Fibroblast of villous mesenchyme (primary cell): ENCODE measurements at regions not wholly inside any gene's neighbourhood (a gene's known extent, or its start where the extent isn't known, plus 50 kb on each side); places are given as distances from the start of the nearest gene placed in this dataset.

Experiments used
- DNase-seq: peaks from one replicate; pipeline ENCODE4 v3.0.0-alpha.2; 2010; ENCODE audit warnings: low read depth
- H3K4me3 ChIP-seq: 2 replicates; pipeline ENCODE4 v1.5.1; 2011; ENCODE audit warnings: low read depth, mild to moderate bottlenecking, low read length
- CTCF ChIP-seq: IDR thresholded peaks from 2 replicates; pipeline ENCODE4 v1.5.1; 2012; ENCODE audit warnings: low read depth, mild to moderate bottlenecking, low read length; ENCODE audit not compliant: insufficient read depth

- no peak for TF ChIP-seq CTCF
- no peak for DNase-seq
- no peak overlapping the region for H3K4me3 ChIP-seq
Observed at GRCh38 chr10:33095867-33096815, 138.1 kb upstream of the ITGB1 start.

- H3K4me3 ChIP-seq: no peak overlapping the region
- no peak for DNase-seq
- TF ChIP-seq CTCF: no peak
Observed at GRCh38 chr10:33094263-33095051, 136.4 kb upstream of the ITGB1 start.

- TF ChIP-seq CTCF: no peak
- no peak overlapping the region for H3K4me3 ChIP-seq
- no peak for DNase-seq
Observed at GRCh38 chr10:33093362-33093761, 135.3 kb upstream of the ITGB1 start.

GRCh38 chr10:33092596-33092995 lies 134.6 kb upstream of the ITGB1 start:
- no peak for DNase-seq
- TF ChIP-seq CTCF: no peak
- H3K4me3 ChIP-seq: no peak overlapping the region

- no peak for TF ChIP-seq CTCF
- no peak overlapping the region for H3K4me3 ChIP-seq
- no peak for DNase-seq
Observed at GRCh38 chr10:33091201-33091600, 133.2 kb upstream of the ITGB1 start.

GRCh38 chr10:33088990-33089389 lies 131.0 kb upstream of the ITGB1 start:
- H3K4me3 ChIP-seq: no peak overlapping the region
- no peak for TF ChIP-seq CTCF
- DNase-seq: no peak
